Fibroblast of mammary gland (primary cell): ENCODE measurements at regions not wholly inside any gene's neighbourhood (a gene's known extent, or its start where the extent isn't known, plus 50 kb on each side); places are given as distances from the start of the nearest gene placed in this dataset.
"Not testable (repeated sequence)": the region's sequence is repeated elsewhere in the genome, so short reads cannot be mapped to it uniquely, and the experiment has no call there.

Source experiments
- DNase-seq: peaks from one replicate; pipeline ENCODE4 v3.0.0-alpha.2; 2010; ENCODE audit warnings: low read depth
- H3K4me3 ChIP-seq: 2 replicates; pipeline ENCODE4 v1.5.1; 2011; ENCODE audit warnings: low read depth, mild to moderate bottlenecking, low read length, moderate library complexity; ENCODE audit not compliant: control insufficient read depth
- TF ChIP-seq, protein P1 (sequence below): conservative IDR thresholded peaks from 2 replicates; pipeline ENCODE4 v1.5.1; 2011; ENCODE audit warnings: low read depth, low read length, inconsistent platforms; ENCODE audit not compliant: control insufficient read depth, insufficient read depth

- no peak overlapping the region for H3K4me3 ChIP-seq
- TF ChIP-seq, protein P1, sequence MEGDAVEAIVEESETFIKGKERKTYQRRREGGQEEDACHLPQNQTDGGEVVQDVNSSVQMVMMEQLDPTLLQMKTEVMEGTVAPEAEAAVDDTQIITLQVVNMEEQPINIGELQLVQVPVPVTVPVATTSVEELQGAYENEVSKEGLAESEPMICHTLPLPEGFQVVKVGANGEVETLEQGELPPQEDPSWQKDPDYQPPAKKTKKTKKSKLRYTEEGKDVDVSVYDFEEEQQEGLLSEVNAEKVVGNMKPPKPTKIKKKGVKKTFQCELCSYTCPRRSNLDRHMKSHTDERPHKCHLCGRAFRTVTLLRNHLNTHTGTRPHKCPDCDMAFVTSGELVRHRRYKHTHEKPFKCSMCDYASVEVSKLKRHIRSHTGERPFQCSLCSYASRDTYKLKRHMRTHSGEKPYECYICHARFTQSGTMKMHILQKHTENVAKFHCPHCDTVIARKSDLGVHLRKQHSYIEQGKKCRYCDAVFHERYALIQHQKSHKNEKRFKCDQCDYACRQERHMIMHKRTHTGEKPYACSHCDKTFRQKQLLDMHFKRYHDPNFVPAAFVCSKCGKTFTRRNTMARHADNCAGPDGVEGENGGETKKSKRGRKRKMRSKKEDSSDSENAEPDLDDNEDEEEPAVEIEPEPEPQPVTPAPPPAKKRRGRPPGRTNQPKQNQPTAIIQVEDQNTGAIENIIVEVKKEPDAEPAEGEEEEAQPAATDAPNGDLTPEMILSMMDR, result no peak
- no peak for DNase-seq
Observed at GRCh38 chr7:86995814-86996213, 63.6 kb downstream of the ELAPOR2 start.

GRCh38 chr7:86995052-86995725, 64.3 kb downstream of the ELAPOR2 start:
- H3K4me3 ChIP-seq, result no peak overlapping the region
- TF ChIP-seq, protein P1, result no peak
- no peak for DNase-seq

DNA sequence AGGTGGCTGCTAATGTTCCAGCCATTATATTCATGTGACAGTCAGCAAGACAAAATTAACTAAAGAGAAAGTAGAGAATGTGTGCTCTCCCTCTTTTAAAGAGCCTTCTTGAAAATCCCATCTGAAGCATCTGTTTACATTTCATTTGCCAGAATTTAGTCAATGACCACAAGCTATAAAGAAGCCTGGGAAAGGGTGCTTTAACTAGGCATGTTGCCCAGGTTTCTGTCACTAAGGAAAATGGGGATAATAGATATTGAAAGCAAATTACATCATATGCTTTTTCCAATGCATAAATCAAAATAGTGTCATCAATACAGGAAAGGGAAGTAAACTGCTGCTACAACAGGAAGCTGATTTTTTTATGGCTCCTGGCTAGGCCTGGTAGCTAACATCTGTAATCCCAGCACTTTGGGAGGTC, 67.7 kb downstream of the ELAPOR2 start:
- H3K4me3 ChIP-seq, result no peak overlapping the region
- TF ChIP-seq, protein P1, result no peak
- peak; percentile 40 for DNase-seq

- TF ChIP-seq, protein P1, result no peak
- H3K4me3 ChIP-seq, result no peak overlapping the region
- DNase-seq, result no peak
Observed at GRCh38 chr7:86991093-86991769, 68.2 kb downstream of the ELAPOR2 start.

GRCh38 chr7:86989407-86989806, 70.0 kb downstream of the ELAPOR2 start:
- TF ChIP-seq, protein P1, result no peak
- H3K4me3 ChIP-seq, result no peak overlapping the region
- no peak for DNase-seq

- not testable (repeated sequence) for H3K4me3 ChIP-seq, DNase-seq
Observed at GRCh38 chr7:86987834-86988233, 71.6 kb downstream of the ELAPOR2 start.

GRCh38 chr7:86987358-86987757, 72.1 kb downstream of the ELAPOR2 start:
- H3K4me3 ChIP-seq, DNase-seq: not testable (repeated sequence)

GRCh38 chr7:86985342-86985741, 74.1 kb downstream of the ELAPOR2 start:
- not testable (repeated sequence) for H3K4me3 ChIP-seq, DNase-seq

DNA sequence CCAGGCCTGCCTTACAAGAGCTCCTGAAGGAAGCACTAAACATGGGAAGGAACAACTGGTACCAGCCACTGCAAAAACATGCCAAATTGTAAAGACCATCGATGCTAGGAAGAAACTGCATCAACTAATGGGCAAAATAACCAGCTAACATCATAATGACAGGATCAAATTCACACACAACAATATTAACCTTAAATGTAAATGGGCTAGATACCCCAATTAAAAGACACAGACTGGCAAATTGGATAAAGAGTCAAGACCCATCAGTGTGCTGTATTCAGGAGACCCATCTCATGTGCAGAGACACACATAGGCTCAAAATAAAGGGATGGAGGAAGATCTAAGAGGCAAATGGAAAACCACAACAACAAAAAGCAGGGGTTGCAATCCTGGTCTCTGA, 75.8 kb downstream of the ELAPOR2 start:
- not testable (repeated sequence) for DNase-seq

DNA sequence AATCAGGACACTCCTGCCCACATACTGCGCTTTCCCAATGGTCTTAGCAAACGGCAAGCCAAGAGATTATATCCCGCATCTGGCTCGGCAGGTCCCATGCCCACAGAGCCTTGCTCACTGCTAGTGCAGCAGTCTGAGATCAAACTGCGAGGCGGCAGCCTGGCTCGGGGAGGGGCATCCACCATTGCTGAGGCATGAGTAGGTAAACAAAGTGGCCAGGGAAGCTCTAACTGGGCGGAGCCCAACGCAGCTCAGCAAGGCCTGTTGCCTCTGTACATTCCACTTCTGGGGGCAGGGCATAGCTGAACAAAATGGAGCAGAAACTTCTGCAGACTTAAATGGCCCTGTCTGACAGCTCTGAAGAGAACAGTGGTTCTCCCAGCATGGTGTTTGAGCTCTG, 77.5 kb downstream of the ELAPOR2 start:
- not testable (repeated sequence) for DNase-seq, H3K4me3 ChIP-seq

More for the DNA sequence above, 75.8 kb downstream of the ELAPOR2 start:
- H3K4me3 ChIP-seq, result not testable (repeated sequence)
